Left ventricle myocardium inferior (tissue), 1 donor: ENCODE measurements at regions not wholly inside any gene's neighbourhood (a gene's known extent, or its start where the extent isn't known, plus 50 kb on each side); places are given as distances from the start of the nearest gene placed in this dataset.

ENCODE experiments used
- DNase-seq: peaks from one replicate; pipeline ENCODE4 v3.0.0-alpha.2; 2020
- H3K27ac ChIP-seq: fragments of 200-600 bp; replicated peaks from 2 replicates; pipeline ENCODE4 v1.8.0; 2021
- H3K27me3 ChIP-seq: fragments of 200-600 bp; 2 replicates; pipeline ENCODE4 v1.8.0; 2021; ENCODE audit warnings: low read depth
- H3K36me3 ChIP-seq: fragments of 200-600 bp; 2 replicates; pipeline ENCODE4 v1.8.0; 2021
- H3K4me1 ChIP-seq: fragments of 200-600 bp; 2 replicates; pipeline ENCODE4 v1.8.0; 2021
- H3K4me3 ChIP-seq: fragments of 200-600 bp; 2 replicates; pipeline ENCODE4 v1.8.0; 2021; ENCODE audit warnings: mild to moderate bottlenecking, moderate library complexity
- H3K9me3 ChIP-seq: fragments of 200-600 bp; replicated peaks from 2 replicates; pipeline ENCODE4 v1.8.0; 2021
- CTCF ChIP-seq: fragments of 200-600 bp; IDR thresholded peaks from 2 replicates; pipeline ENCODE4 v1.8.0; 2021; ENCODE audit warnings: antibody characterized with exemption, mild to moderate bottlenecking, borderline replicate concordance
- intact Hi-C: fragments of 100-400 bp; cut with micrococcal nuclease; formaldehyde crosslinking; loops from one replicate; pipeline ENCODE4 v1.11.0; 2022
- donor health status: DM: no; HTN: yes; CAD: no; lungs with severe emphysema.

GRCh38 chr21:41605178-41605933 lies 97.4 kb upstream of the TMPRSS2 start:
- no peaks in the 10 kb centered on the region for H3K36me3 ChIP-seq
- DNase-seq: no peak
- no peaks in the 10 kb centered on the region for H3K9me3 ChIP-seq
- intact Hi-C loops: no loop called here
- H3K4me3 ChIP-seq: no peak overlapping the region
- no peaks in the 10 kb centered on the region for H3K4me1 ChIP-seq
- peaks cover 75% of the 10 kb centered on the region for H3K27me3 ChIP-seq
- no peak overlapping the region for H3K27ac ChIP-seq
- no peak for TF ChIP-seq CTCF

- Histone ChIP-seq H3K4me1 (no peaks in the 10 kb centered on the region), H3K4me3 (no peak overlapping the region), H3K36me3 (no peaks in the 10 kb centered on the region), H3K9me3 (no peaks in the 10 kb centered on the region), H3K27ac (no peak overlapping the region), H3K27me3 (peaks cover 73% of the 10 kb centered on the region)
- TF ChIP-seq CTCF: no peak
- intact Hi-C loops: no loop called here
- DNase-seq: no peak
Measured at GRCh38 chr21:41604583-41605041, 96.7 kb upstream of the TMPRSS2 start.

- no peak overlapping the region for H3K4me3 ChIP-seq
- no peaks in the 10 kb centered on the region for H3K9me3 ChIP-seq
- DNase-seq: no peak
- intact Hi-C loops: no loop called here
- no peak overlapping the region for H3K27ac ChIP-seq
- TF ChIP-seq CTCF: no peak
- no peaks in the 10 kb centered on the region for H3K4me1 ChIP-seq
- H3K36me3 ChIP-seq: no peaks in the 10 kb centered on the region
- H3K27me3 ChIP-seq: peaks cover 62% of the 10 kb centered on the region
Measured at GRCh38 chr21:41603476-41603875, 95.5 kb upstream of the TMPRSS2 start.

- TF ChIP-seq CTCF: no peak
- DNase-seq: no peak
- intact Hi-C loops: no loop called here
- peaks cover 54% of the 10 kb centered on the region for H3K27me3 ChIP-seq
- no peaks in the 10 kb centered on the region for H3K9me3 ChIP-seq
- H3K4me1 ChIP-seq: no peaks in the 10 kb centered on the region
- H3K4me3 ChIP-seq: no peak overlapping the region
- no peak overlapping the region for H3K27ac ChIP-seq
- H3K36me3 ChIP-seq: no peaks in the 10 kb centered on the region
Measured at GRCh38 chr21:41602531-41602930, 94.6 kb upstream of the TMPRSS2 start.

- intact Hi-C loops: no loop called here
- no peak for TF ChIP-seq CTCF
- no peaks in the 10 kb centered on the region for H3K36me3 ChIP-seq
Measured at GRCh38 chr21:41601573-41602368, 93.8 kb upstream of the TMPRSS2 start.

More at GRCh38 chr21:41601573-41602368, 93.8 kb upstream of the TMPRSS2 start:
- no peak for DNase-seq
- H3K4me3 ChIP-seq: no peak overlapping the region
- no peaks in the 10 kb centered on the region for H3K9me3 ChIP-seq
- no peak overlapping the region for H3K27ac ChIP-seq
- H3K27me3 ChIP-seq: peaks cover 46% of the 10 kb centered on the region
- H3K4me1 ChIP-seq: no peaks in the 10 kb centered on the region
